ENCODE measurements at regions not wholly inside any gene's neighbourhood (a gene's known extent, or its start where the extent isn't known, plus 50 kb on each side); places are given as distances from the start of the nearest gene placed in this dataset.

DNA sequence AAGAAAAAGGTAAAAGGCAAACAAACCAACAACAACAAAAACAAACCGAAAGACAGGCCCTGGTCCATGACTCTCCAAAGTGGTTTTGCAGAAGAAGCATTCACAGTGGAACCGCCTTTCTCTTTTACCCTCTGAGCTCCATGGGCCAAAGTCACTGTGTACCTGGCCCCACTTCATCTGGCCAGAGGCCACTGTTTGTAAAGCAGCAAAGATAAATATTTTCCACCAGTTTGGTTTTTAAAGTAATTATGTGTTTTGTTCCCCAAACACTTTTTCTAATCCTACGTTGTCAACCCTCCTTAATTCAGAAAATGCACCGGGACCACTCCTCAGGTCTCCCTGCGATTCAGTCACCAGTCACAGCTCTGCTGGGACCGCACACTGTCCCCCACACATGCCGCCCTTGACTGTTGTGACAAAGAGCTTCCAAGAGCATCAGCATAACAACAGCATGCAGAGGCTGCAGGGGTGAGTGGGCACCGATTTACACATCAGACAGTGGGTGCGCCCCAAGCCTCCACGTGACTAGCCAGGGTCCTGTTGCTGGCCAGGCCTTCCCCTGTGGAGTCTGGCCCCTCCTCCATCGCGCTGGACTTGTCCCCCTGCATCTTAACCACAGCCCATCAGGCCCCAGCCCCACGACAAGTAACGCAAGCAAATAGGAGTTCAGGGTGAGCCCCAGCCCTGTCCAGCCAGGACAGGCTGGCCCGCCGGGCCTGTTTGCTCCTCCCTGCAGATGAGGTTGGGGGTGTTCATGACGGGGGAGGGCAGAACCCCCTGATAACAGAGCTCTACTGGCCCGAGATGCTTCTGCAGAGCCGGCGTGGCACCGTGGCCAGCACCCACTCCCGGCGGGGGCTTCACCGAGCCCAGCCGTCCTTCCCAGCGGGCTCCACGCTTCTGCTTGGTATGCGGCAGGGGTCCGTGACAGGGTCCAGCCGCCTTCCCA, 65.2 kb upstream of the DIO3 start:
- no peak for DNase-seq

- DNase-seq, result no peak
Observed at GRCh38 chr14:101496776-101497683, 64.3 kb upstream of the DIO3 start.

DNA sequence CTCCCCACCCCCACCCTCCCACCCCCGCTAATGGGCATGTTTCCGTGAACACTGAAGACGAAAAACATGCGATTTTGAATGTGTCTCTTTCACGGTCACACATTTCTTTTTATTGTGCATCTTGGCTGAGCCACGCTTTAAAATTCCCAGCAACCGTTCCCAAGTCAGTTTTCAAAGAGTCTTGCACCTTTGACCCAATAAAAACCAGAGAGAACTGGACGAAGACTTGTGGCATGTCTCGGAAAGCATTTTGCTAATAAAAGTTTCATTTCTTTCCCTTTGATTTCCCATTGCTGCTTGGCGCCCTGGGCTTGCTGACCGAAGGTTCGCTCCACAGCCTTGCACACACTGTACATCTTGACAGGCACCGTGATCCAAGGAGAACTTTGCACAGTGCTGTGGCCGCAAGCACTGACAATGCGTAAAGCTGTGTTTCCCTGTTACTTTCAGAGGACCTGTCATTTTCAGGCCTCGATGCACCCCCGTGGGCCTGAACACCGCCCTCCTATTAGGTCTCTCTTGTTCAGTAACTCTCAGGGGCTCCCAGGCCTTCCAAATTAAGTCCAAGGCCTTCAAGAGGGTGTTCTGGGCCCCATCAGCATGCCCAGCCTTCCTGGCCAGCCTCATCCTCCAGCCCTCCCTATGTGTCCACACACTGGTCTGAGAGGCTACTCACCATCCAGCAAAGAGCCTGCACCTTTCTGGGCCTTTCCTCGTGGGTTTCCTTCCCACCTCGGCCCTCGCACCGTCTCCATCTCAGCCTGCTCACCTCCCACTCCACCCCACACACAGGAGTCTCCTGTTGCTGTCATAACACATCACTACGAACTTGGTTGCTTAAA, 63.4 kb upstream of the DIO3 start:
- DNase-seq, result no peak

DNA sequence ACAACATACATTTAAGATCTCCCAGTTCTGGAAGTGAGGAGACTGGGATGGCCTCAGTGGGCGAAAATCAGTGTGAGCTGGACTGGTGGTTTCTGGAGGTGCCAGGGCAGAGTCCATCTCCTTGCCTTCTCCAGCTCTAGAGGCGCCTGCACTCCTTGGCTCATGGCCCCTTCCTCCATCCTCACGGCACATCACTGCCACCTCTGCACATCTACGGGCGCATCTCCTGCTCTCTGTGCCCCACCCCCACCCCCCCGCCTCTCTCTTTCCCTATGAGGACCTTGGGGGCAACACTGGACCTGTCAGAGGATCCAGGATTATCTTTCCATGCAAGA, 62.8 kb upstream of the DIO3 start:
- DNase-seq, result no peak

DNA sequence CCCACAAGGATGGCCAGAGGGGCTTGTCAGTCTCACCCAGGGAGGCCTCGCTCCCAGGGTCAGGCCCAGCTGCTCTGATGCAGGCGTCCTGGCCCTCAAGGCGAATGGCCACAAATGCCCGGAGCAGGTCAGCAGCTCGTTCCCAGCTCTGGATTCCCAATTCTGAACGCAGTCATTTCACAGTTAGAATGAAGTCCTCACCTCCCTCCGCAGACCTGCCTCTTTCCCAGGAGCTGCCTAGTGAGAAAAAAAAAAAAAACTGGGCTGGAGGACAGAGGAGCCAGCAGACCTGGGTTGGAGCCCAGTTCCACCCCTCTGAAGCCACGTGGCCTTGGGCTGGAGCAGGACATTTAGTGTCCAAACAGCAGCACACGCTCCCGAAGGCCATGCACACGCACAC, 62.2 kb upstream of the DIO3 start:
- no peak for DNase-seq

- DNase-seq, result no peak
Observed at GRCh38 chr14:101499513-101499912, 61.8 kb upstream of the DIO3 start.

GRCh38 chr14:101500061-101500460, 61.2 kb upstream of the DIO3 start:
- no peak for DNase-seq

- no peak for DNase-seq
Observed at GRCh38 chr14:101500681-101501080, 60.6 kb upstream of the DIO3 start.

DNA sequence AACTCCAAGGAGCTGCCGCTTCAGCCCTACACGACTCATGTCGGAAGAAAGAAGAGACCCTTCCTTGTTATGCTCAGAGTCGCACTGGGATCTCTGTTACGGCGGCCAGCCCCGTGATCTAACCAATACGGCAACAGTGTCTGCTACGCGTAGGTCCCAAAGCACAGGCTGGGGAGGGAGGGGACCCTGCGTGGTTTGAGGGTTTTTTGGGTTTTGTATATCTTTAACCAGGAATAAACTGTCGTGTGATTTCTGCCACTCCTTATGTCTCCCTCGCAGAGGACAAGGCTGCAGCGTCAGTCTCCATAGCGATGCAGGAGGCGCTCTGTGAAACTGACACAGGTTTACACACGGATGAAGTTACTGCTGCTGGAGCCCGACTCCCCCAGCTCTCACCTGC, 60.0 kb upstream of the DIO3 start:
- DNase-seq, result peak in 2 of 56 donors; percentile 15 to 19

DNA sequence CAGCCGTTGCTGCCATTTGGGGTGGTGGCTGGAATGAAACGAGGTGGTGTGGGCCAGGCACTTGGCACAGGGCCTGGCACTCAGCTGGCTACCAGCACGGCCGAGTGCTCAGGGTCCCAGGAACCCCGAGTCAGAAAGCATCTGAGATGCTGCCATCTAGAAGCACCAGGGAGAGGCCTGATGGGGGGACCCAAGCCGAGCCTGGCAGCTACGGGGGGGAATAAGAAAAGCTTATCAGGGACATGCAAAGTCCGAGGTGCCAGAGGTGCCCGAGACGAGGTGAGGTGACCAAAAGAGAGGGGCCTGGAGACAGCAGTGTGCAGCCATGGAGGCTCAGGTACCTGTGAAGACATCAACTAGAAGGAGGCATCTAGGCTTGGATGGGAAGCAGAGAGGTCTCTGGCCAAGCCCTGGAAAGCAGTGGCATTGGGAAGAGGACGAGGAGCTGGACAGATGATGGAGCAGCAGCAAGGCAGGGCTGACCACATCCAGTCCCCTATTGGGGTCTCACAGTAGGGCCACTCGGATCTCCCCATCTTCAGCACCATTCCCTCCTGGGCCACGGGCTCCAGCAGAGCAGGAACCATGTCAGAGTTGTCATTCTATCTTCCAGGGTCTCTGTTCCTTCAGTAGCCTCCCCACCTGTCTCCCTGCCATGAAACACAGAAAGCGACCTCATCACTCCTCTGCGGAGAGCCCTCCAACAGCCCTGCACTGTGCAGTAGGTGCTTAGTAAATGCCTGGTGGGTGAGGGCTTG, 59.3 kb upstream of the DIO3 start:
- no peak for DNase-seq

- DNase-seq, result no peak
Observed at GRCh38 chr14:101502761-101503392, 58.4 kb upstream of the DIO3 start.

DNA sequence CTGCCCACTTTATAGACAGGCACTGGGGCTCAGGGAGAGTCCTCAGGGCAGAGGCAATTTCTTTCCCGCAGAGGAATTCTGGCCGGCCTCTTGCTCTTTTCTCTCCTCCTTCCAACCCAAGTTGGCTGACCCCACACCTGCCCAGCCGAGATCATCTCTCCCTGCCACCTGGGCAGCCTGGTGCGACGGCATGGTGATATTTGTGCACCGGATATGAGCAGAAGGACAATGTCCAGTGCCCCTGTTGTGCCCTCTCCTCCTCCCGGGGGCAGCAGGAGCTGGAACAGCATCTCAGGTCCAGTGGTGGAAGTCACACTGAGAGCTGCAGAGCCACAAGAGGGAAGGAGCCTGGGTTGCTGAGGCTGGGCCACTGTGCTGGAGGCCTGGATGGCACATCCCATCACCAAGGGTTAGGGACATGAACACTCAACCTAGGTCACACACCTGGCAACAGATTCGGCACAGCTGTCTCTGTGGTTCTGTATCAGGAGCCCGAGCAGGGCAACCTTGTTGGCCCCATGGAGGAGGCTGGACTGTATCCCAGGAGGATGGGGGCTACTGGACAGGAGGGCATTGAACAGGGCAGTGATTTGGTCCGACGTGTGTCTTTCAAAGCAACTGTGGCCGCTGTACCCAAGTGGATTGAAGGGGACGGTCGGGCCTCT, 57.7 kb upstream of the DIO3 start:
- no peak for DNase-seq

GRCh38 chr14:101504096-101504948, 57.0 kb upstream of the DIO3 start:
- no peak for DNase-seq

- no peak for DNase-seq
Observed at GRCh38 chr14:101505236-101505970, 55.9 kb upstream of the DIO3 start.

DNA sequence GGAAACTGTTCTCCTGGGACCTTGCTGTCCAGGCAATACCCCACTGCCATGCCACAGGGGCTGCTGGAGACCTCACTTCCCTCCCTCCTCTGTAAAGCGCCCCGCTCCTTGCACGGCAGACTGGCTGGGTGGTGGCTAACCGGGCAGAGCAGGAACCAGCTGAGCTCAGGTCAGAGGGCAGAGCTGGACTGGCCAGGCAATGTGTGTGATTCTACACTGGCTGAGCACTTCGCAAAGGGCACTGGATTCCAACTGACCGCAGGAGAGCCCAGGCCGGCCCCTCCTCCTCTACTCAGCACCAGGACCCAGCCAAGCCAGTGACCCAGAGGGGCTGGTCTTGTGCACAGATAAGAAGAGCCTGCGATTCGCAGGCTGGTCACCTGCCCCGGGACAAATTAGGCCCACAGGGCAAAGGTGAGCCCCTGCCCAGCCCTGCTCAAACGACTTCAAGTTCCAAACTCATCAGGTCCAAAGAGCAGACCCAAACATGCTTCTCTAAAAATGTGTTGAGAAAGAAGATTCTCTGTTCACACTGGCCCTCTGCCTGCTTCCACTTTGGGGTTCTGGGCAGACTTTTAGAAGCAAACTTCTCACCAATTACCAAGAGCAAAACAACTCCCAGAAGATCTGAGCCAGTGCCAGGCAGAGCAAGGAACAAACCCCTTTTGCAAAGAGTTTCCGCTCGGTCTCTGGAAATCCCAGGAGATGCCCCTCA, 54.9 kb upstream of the DIO3 start:
- DNase-seq, result no peak

DNA sequence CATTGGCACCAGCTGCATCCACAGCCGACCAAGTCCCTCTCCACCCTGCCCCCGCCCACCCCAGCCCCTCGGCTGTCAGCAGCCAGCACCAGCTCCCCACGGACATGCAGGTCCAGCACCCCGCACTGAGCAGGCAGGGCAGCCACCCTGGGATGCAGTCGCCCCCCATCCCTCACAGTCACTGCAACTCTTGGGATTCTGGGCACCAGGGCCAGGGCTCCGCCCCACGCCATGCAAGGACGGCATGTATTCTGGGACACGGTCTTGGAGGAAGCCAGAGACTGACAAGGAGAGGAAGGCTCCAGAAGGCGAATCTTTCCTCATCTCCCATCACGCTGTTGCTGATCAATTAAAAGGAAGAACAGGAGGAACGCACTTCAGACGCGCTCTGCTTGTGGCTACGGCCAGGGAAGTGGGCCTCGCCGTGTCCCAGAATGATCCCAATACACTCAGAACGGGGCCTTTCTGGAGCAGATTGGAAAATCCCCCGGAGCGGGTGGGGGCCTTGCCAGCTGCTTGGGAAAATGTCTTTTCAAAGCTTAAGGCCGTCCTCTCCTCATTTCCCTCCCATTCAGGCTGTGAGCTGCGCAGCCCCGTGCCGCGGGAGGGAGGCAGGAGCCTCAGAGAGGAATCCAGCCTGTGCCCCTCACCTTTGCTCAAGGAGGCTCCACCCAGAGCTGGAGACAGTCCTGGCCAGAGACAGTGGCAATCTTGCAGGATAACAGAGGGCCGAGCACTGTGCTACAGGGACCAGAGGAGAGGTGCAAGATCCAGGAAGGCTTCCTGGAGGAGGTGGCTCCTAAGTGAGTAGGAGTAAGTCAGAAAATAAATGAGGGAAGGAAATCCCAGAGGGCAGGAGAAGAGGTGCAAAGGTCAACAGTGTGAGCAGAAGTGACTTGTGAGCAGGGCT, 54.1 kb upstream of the DIO3 start:
- DNase-seq, result no peak

All from amygdala (tissue), 56 donors.